HG02763 (cell line): ENCODE measurements at regions not wholly inside any gene's neighbourhood (a gene's known extent, or its start where the extent isn't known, plus 50 kb on each side); places are given as distances from the start of the nearest gene placed in this dataset.
"Not testable (repeated sequence)": the region's sequence is repeated elsewhere in the genome, so short reads cannot be mapped to it uniquely, and the experiment has no call there.

Source experiments
- ATAC-seq: cut with Tn5 transposase; IDR thresholded peaks from one replicate; pipeline ENCODE4 v1.9.1; 2021; ENCODE audit warnings: mild to moderate bottlenecking, moderate library complexity; ENCODE audit not compliant: unreplicated experiment

GRCh38 chr3:154684440-154684839 lies 254.4 kb upstream of the GPR149 start:
- ATAC-seq, result no peak

GRCh38 chr3:154684021-154684420 lies 254.0 kb upstream of the GPR149 start:
- ATAC-seq, result no peak

- no peak for ATAC-seq
Measured at GRCh38 chr3:154678041-154678654, 248.2 kb upstream of the GPR149 start.

GRCh38 chr3:154668835-154669234 lies 238.8 kb upstream of the GPR149 start:
- no peak for ATAC-seq

GRCh38 chr3:154668187-154668586 lies 238.2 kb upstream of the GPR149 start:
- no peak for ATAC-seq

GRCh38 chr3:154666542-154666941 lies 236.6 kb upstream of the GPR149 start:
- no peak for ATAC-seq

GRCh38 chr3:154664714-154665113 lies 234.7 kb upstream of the GPR149 start:
- ATAC-seq, result no peak

- ATAC-seq, result no peak
Measured at GRCh38 chr3:154662851-154663250, 232.9 kb upstream of the GPR149 start.

- no peak for ATAC-seq
Measured at GRCh38 chr3:154660811-154661210, 230.8 kb upstream of the GPR149 start.

GRCh38 chr3:154658000-154658399 lies 228.0 kb upstream of the GPR149 start:
- ATAC-seq, result no peak

- no peak for ATAC-seq
Measured at GRCh38 chr3:154657218-154657617, 227.2 kb upstream of the GPR149 start.

- ATAC-seq, result no peak
Measured at GRCh38 chr3:154656486-154656885, 226.5 kb upstream of the GPR149 start.

- no peak for ATAC-seq
Measured at GRCh38 chr3:154642145-154642544, 212.2 kb upstream of the GPR149 start.

- ATAC-seq, result no peak
Measured at GRCh38 chr3:154625756-154626155, 195.8 kb upstream of the GPR149 start.

- not testable (repeated sequence) for ATAC-seq
Measured at GRCh38 chr3:154619621-154620020, 189.6 kb upstream of the GPR149 start.

- no peak for ATAC-seq
Measured at GRCh38 chr3:154616298-154616697, 186.3 kb upstream of the GPR149 start.

GRCh38 chr3:154615471-154615870 lies 185.5 kb upstream of the GPR149 start:
- ATAC-seq, result no peak

GRCh38 chr3:154614601-154615000 lies 184.6 kb upstream of the GPR149 start:
- ATAC-seq, result no peak

GRCh38 chr3:154614078-154614477 lies 184.1 kb upstream of the GPR149 start:
- no peak for ATAC-seq

- ATAC-seq, result no peak
Measured at GRCh38 chr3:154602241-154602640, 172.3 kb upstream of the GPR149 start.

GRCh38 chr3:154598166-154598565 lies 168.2 kb upstream of the GPR149 start:
- no peak for ATAC-seq

- ATAC-seq, result no peak
Measured at GRCh38 chr3:154590675-154591384, 160.8 kb upstream of the GPR149 start.

- ATAC-seq, result no peak
Measured at GRCh38 chr3:154588831-154589230, 158.8 kb upstream of the GPR149 start.
